ENCODE measurements at regions not wholly inside any gene's neighbourhood (a gene's known extent, or its start where the extent isn't known, plus 50 kb on each side); places are given as distances from the start of the nearest gene placed in this dataset.

DNA sequence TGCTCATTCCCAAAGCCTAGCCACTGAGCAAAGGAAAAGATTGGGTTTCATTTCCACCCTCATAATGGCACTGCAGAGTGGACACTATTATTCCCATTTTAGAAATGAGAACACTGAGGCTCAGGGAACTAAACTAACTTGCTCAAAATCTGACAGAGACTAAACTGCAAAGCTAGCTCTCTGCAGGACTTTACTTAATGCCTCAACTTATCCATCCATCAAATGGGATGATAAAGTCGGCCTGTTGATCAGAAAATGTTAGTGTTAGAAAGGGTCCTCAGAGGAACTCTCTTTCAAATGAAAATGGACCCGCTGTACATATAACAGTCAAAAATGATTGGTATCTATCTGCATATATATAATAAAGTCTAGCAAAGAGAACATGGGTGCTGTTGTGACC lies 186.8 kb downstream of the QDPR start:
- TF ChIP-seq, protein P1, sequence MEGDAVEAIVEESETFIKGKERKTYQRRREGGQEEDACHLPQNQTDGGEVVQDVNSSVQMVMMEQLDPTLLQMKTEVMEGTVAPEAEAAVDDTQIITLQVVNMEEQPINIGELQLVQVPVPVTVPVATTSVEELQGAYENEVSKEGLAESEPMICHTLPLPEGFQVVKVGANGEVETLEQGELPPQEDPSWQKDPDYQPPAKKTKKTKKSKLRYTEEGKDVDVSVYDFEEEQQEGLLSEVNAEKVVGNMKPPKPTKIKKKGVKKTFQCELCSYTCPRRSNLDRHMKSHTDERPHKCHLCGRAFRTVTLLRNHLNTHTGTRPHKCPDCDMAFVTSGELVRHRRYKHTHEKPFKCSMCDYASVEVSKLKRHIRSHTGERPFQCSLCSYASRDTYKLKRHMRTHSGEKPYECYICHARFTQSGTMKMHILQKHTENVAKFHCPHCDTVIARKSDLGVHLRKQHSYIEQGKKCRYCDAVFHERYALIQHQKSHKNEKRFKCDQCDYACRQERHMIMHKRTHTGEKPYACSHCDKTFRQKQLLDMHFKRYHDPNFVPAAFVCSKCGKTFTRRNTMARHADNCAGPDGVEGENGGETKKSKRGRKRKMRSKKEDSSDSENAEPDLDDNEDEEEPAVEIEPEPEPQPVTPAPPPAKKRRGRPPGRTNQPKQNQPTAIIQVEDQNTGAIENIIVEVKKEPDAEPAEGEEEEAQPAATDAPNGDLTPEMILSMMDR (conservative IDR thresholded peaks at IDR 0.05; ENCODE audit: low read depth, low read length), result no peak
- TF ChIP-seq EZH2 (IDR thresholded peaks at IDR 0.05; ENCODE audit: borderline replicate concordance, low read depth, low read length, poor library complexity, severe bottlenecking), result no peak
